SK-N-MC (cell line): ENCODE measurements at regions not wholly inside any gene's neighbourhood (a gene's known extent, or its start where the extent isn't known, plus 50 kb on each side); places are given as distances from the start of the nearest gene placed in this dataset.

Source experiments
- EZH2 ChIP-seq: fragments of 200-600 bp; sonication (generic); IDR thresholded peaks from one replicate; pipeline ENCODE4 v1.6.1; 2017; ENCODE audit warnings: antibody characterized with exemption
- FOXP2 ChIP-seq: optimal IDR thresholded peaks from 2 replicates; pipeline ENCODE3; 2011; ENCODE audit warnings: mild to moderate bottlenecking, moderate library complexity; ENCODE audit not compliant: insufficient read depth; ENCODE audit errors: extremely low read length, control extremely low read depth
- POLR2AphosphoS5 ChIP-seq: IDR thresholded peaks from 2 replicates; pipeline ENCODE4 v1.6.1; 2012; ENCODE audit warnings: mild to moderate bottlenecking, low read depth, low read length, borderline replicate concordance

DNA sequence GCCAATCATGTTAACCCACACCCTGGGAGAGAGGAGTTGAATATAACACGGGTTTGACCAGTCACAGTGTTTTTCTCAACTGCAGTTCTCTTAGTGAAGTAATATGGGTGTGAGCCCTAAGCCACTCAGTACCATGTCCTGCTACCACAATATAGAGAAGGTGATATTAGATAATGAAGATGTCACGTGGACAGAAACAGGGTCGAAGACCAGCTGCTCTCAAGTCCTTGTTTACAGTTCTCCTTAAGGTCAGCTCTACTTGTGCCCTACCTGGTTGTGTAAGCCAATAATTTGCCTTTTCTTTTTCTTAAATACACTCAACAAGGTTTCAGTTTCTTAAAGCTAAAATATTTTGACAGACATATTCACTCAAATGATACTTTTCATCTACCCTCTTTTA, 128.3 kb upstream of the POT1 start:
- TF ChIP-seq EZH2 (no peak), POLR2AphosphoS5 (no peak), FOXP2 (no peak)
